SK-N-SH treated with all-trans-retinoic acid at 6 μM for 48 hours (cell line): ENCODE measurements at regions not wholly inside any gene's neighbourhood (a gene's known extent, or its start where the extent isn't known, plus 50 kb on each side); places are given as distances from the start of the nearest gene placed in this dataset.

Source experiments
- ISL1 ChIP-seq: fragments of 250-450 bp; sonication (Bioruptor Pico); IDR thresholded peaks from 2 replicates; pipeline ENCODE4 v2.1.2; 2022; ENCODE audit warnings: mild to moderate bottlenecking, moderate library complexity
- OSR1 ChIP-seq: fragments of 250-450 bp; sonication (Bioruptor Pico); IDR thresholded peaks from 2 replicates; pipeline ENCODE4 v1.8.0; 2022; ENCODE audit warnings: moderate library complexity, mild to moderate bottlenecking, inconsistent platforms
- TCF4 ChIP-seq: fragments of 250-450 bp; sonication (Bioruptor Pico); IDR thresholded peaks from 2 replicates; pipeline ENCODE4 v1.8.0; 2021; ENCODE audit warnings: mild to moderate bottlenecking, moderate library complexity, borderline replicate concordance
- ZNF8 ChIP-seq: fragments of 450-650 bp; formaldehyde crosslinking; IDR thresholded peaks from 2 replicates; pipeline ENCODE4 v1.5.0; 2020; ENCODE audit warnings: mild to moderate bottlenecking, moderate library complexity
- TF ChIP-seq, protein P1 (sequence below): fragments of 250-450 bp; sonication (Bioruptor Pico); IDR thresholded peaks from 2 replicates; pipeline ENCODE4 v1.5.1; 2021; ENCODE audit warnings: mild to moderate bottlenecking, moderate library complexity
- TF ChIP-seq, protein P2 (sequence below): fragments of 250-450 bp; sonication (Bioruptor Pico); IDR thresholded peaks from 2 replicates; pipeline ENCODE4 v1.8.0; 2021; ENCODE audit warnings: low read depth, mild to moderate bottlenecking, moderate library complexity, borderline replicate concordance
- TF ChIP-seq, protein P3 (sequence below): fragments of 250-450 bp; sonication (Bioruptor Pico); IDR thresholded peaks from 2 replicates; pipeline ENCODE4 v1.5.0; 2020; ENCODE audit warnings: mild to moderate bottlenecking, moderate library complexity

DNA sequence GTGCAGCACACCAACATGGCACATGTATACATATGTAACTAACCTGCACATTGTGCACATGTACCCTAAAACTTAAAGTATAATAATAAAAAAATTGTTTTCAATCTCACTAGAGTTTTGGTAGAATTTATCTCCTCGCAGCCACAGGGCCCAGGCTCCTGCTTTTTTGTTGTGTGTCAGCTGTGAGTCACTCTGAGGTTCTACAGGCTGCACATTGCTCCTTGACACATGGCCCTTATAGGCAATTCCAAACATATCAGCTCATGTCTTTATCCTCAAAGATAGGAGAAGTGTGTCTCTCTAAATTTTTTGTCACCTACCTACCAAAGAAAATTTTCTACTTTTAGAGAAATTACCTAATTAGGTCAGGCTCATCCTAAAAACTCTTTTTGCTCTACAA is 252.1 kb upstream of the ADGRL3 start:
- TF ChIP-seq, protein P1, sequence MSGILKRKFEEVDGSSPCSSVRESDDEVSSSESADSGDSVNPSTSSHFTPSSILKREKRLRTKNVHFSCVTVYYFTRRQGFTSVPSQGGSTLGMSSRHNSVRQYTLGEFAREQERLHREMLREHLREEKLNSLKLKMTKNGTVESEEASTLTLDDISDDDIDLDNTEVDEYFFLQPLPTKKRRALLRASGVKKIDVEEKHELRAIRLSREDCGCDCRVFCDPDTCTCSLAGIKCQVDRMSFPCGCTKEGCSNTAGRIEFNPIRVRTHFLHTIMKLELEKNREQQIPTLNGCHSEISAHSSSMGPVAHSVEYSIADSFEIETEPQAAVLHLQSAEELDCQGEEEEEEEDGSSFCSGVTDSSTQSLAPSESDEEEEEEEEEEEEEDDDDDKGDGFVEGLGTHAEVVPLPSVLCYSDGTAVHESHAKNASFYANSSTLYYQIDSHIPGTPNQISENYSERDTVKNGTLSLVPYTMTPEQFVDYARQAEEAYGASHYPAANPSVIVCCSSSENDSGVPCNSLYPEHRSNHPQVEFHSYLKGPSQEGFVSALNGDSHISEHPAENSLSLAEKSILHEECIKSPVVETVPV, result no peak
- TF ChIP-seq ZNF8 (CRISPR knock-in tag) (no peak), TCF4 (no peak), OSR1 (CRISPR knock-in tag) (no peak), ISL1 (CRISPR knock-in tag) (no peak)
- TF ChIP-seq, protein P2, sequence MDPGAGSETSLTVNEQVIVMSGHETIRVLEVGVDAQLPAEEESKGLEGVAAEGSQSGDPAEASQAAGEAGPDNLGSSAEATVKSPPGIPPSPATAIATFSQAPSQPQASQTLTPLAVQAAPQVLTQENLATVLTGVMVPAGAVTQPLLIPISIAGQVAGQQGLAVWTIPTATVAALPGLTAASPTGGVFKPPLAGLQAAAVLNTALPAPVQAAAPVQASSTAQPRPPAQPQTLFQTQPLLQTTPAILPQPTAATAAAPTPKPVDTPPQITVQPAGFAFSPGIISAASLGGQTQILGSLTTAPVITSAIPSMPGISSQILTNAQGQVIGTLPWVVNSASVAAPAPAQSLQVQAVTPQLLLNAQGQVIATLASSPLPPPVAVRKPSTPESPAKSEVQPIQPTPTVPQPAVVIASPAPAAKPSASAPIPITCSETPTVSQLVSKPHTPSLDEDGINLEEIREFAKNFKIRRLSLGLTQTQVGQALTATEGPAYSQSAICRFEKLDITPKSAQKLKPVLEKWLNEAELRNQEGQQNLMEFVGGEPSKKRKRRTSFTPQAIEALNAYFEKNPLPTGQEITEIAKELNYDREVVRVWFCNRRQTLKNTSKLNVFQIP (CRISPR knock-in tag), result no peak
- TF ChIP-seq, protein P3, sequence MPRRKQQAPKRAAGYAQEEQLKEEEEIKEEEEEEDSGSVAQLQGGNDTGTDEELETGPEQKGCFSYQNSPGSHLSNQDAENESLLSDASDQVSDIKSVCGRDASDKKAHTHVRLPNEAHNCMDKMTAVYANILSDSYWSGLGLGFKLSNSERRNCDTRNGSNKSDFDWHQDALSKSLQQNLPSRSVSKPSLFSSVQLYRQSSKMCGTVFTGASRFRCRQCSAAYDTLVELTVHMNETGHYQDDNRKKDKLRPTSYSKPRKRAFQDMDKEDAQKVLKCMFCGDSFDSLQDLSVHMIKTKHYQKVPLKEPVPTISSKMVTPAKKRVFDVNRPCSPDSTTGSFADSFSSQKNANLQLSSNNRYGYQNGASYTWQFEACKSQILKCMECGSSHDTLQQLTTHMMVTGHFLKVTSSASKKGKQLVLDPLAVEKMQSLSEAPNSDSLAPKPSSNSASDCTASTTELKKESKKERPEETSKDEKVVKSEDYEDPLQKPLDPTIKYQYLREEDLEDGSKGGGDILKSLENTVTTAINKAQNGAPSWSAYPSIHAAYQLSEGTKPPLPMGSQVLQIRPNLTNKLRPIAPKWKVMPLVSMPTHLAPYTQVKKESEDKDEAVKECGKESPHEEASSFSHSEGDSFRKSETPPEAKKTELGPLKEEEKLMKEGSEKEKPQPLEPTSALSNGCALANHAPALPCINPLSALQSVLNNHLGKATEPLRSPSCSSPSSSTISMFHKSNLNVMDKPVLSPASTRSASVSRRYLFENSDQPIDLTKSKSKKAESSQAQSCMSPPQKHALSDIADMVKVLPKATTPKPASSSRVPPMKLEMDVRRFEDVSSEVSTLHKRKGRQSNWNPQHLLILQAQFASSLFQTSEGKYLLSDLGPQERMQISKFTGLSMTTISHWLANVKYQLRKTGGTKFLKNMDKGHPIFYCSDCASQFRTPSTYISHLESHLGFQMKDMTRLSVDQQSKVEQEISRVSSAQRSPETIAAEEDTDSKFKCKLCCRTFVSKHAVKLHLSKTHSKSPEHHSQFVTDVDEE (CRISPR knock-in tag), result no peak
